ENCODE measurements at regions not wholly inside any gene's neighbourhood (a gene's known extent, or its start where the extent isn't known, plus 50 kb on each side); places are given as distances from the start of the nearest gene placed in this dataset.
"Not testable (repeated sequence)": the region's sequence is repeated elsewhere in the genome, so short reads cannot be mapped to it uniquely, and the experiment has no call there.

DNA sequence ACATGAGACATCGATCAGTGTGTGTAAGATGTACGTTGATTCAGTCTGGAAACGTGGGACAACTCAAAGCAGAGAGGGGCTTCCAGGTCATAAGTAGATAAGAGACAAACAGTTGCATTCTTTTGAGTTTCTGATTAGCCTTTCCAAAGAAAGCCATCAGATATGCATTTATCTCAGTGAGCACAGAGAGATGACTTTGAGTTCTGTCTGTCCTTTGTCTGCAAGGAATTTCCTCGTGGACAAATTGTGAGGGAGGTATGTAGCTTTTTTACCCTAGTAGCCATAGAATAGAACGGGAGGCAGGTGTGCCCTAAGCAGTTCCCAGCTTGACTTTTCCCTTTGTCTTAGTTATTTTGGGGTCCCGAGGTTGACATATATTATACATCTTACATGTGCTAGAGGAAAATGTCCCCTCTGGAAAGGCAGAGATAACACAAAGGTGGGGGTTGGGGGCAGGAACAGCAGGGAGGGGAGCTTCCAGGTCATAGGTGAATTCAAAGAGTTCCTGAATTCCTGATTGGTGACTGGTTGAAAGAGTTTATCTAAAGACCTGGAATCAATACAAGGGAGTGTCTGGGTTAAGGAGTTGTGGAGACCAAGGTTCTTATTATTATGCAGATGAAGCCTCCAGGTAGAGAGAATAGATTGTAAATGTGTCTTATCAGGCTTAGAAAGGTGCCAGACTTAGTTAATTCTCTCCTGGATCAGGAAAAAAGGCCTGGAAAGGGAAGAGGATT is 237.0 kb downstream of the NFATC2 start:
- no peak for DNase-seq (ENCODE audit: low read depth)

DNA sequence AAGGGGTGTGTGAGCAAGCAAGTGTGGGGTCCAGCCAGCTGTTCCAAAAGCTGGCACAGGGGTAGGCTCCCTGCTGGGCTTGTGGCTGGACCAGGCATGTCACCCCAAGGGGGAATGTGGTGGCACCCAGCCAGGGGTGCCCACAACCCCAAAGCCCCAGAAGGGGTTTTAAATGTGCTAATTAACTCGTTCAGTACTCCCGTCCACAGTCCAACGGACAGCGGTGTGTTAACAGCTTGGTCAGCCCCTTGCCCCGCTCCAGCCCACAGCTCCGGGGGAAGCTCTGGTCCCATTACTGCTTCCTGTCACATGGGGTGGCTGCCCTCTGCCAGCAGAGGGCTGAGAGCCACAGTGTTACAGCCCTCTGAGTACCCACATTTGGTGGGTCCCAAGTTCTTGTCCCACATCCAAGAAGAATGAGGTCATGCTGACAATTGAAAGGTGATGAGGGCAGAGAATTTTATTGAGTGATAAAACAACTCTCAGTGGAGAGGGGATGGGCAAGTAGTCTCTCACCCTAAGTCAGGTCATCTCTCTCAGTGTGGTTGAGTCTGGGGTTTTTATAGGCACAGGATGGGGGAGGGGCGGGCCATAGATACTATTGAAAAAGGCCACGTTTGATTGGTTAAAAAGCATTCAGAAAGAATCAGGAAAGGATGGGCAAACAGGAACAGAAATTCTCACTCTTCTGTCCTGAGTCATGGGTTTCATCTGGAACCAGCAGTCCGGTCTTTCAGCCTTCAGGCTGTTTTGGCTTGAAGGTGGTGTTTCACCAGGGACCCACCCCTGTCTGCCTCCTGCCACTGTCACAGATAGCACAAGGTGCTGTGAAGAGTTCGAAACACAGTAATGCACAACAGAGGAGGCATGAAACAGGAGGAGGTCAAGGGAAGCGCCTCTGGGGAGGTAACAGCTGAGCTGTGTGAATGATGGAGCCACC is 238.5 kb downstream of the NFATC2 start:
- no peak for DNase-seq (ENCODE audit: low read depth)

- DNase-seq (ENCODE audit: low read depth), result no peak
These were observed 241.5 kb downstream of the NFATC2 start for GRCh38 chr20:51301026-51301425.

DNA sequence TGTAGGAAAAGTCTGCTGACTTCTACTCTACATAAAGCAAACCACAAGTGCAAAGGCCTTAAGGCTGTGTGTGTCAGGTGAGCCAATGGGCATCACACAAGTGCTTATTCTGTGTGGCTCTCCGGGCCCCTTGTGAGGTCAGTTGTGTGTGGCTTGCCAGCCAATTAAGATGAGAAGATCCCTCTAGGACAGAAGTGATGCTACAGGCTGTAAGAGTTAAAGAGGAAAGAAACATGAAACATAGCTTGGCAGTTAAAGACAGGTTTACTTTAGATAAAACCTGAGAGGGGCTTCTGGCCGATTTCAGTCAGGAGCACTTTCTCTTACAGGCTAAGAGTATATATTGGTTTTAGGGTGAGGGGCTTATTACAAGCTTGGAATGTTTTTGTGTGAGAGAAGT is 242.4 kb downstream of the NFATC2 start:
- DNase-seq (ENCODE audit: low read depth), result no peak

DNA sequence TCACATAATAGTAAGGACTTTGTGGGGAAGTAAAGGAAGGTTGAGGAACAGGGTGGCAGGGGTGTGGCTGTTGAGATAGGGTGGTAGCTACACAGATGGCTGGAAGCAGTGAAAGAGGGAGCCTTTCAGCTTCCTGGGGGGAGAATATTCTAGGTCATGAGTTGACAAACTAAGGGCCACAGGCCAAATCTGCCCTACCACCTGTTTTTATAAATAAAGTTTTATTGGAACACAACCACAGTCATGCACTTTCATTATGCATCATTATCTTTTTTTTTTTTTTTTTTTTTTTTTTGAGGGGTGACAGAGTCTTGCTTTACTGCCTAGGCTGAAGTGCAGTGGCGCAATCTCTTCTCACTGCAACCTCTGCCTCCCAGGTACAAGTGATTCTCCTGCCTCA is 243.1 kb downstream of the NFATC2 start:
- no peak for DNase-seq (ENCODE audit: low read depth)

DNA sequence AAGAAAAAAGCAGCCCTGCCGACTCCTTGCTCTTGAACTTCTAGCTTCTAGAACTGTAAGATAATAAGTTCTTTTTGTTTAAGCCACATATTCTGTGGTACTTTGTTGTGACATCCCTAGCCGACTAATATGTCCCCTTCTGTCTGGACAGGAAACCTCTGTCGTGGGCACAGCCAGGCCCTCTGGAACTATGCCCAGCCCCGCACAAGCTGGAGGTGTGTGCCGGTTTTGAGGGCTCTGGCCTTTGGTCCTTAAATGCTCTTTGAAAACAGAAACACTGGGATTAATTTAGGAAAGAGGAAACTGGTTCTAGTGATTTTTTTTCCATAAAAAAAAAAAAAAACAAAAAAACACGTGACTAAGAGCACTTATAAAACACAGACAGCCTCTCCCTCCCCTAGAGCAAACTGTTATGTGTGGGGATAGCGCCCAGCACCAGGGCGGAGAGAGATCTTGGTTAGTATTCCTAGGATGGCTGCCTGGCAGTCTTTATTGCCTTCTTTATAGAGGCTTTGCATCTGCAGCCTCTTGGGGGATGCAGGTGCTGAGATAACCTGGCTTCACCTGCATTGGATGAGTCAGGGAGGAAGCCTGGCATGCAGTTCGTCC is 244.3 kb downstream of the NFATC2 start:
- DNase-seq (ENCODE audit: low read depth), result no peak

- DNase-seq (ENCODE audit: low read depth), result no peak
These were observed 254.7 kb downstream of the NFATC2 start for GRCh38 chr20:51287628-51288413.

DNA sequence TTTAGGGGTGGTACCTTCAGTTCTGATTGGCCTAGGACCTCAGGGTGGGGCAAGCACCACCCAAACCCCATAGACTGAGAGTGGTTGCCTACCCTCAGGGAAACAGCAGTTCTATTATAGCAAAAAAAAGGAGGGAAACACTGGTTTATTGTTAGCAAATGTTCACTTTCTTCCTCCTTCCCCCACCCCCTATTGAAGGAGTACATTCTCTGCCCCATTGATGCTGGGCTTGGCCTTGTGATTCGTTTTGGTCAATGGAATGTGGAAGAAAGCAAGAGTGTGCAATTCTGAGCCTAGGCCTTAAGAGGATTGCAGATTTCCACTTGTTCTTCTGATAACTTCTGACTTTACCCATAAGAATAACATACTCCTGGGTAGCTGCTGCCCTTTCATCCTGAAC is 255.8 kb downstream of the NFATC2 start:
- DNase-seq (ENCODE audit: low read depth), result no peak

GRCh38 chr20:51285684-51286083 is 256.8 kb downstream of the NFATC2 start:
- no peak for DNase-seq (ENCODE audit: low read depth)

DNA sequence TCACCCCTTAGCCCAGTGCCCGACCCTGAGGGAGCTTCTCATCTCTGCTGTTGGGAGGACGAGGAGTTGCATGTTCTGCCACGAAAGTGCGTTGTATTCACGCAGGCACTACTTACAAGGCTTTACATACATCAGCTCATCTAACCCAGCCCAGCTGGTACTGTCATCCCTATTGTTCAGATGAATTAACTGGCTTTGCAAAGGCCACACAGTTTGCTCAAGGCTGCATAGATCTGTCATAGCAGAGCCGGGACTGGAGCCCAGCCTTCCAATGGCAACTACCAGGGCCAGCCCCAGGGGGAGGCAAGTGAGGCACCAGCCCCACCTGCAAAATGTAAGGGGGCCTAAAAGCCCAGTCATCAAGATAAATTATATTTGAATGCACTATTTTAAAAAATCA is 257.6 kb downstream of the NFATC2 start:
- DNase-seq (ENCODE audit: low read depth), result no peak

DNA sequence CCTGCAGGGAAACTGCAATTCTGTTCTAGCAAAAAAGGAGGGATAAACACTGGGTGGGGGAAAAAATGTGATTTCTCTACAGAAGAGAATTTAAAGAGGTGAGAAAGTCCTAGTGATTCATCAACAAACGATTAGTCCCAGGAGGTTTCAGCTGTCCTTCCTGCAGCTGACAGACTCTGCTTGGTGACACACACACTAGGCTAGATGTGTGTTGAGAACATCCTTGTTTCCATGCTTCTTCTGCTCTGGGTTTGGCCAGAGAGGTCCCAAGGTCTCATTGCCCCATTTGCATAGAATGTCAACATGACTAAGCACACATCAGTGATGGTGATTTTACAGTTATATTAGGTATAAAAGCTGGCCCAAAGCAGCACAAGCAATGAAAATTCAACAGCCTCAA is 258.3 kb downstream of the NFATC2 start:
- peak; percentile 65 for DNase-seq (ENCODE audit: low read depth)

DNA sequence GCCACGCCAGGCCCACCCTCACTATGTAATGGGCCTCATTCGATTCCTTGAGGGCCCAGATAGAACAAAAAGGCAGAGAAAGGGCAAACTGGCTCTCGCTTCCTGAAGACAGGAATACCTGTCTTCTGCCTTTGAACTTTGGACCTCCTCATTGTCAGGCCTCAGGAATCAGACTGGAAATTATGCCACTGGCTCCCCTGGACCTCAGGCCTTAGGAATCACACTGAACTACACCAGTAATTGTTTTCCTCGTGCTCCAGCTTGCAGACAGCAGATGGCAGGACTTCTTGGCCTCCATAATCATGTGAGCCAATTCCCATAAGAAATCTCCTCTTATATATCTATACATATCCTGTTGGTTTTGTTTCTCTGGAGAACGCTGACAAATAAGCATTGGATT is 258.6 kb upstream of the KCNG1 start:
- no peak for DNase-seq (ENCODE audit: low read depth)

DNA sequence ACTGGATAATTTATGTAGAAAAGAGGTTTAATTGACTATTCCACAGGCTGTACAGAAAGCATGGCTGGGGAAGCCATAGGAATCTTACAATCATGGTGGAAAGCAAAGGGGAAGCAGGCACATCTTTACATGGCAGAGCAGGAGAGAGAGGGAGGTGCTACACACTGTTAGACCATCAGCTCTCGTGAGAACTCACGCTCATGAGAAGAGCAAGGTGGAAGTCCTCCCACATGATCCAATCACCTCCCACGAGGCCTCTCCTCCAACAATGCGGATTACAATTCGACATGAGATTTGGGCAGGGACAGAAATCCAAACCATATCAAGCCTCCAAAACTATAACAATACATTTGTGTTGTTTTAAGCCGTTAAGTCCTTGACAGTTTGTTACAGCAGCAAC is 257.1 kb upstream of the KCNG1 start:
- DNase-seq (ENCODE audit: low read depth), result no peak

- no peak for DNase-seq (ENCODE audit: low read depth)
These were observed 255.1 kb upstream of the KCNG1 start for GRCh38 chr20:51277961-51278360.

GRCh38 chr20:51276296-51276695 is 253.4 kb upstream of the KCNG1 start:
- no peak for DNase-seq (ENCODE audit: low read depth)

DNA sequence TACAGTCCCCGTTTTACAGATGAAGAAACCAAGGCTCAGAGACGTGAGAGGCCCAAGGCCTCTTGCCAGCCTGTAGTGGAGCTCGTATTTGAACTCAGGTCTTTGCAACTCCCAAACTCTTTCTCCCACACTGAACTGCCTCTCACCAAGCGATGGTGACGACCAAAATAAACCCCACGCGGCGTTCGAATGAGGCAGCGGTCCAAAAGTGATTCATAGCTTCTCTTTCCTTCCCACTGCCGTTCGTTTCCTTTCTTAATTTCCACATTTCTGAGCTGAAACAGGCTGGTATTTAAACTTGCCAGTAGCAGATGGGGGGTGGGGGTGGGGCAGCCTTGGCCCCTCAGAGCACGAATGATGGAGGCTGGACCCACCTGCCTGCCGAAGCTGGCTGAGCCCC is 252.9 kb upstream of the KCNG1 start:
- DNase-seq (ENCODE audit: low read depth), result no peak

DNA sequence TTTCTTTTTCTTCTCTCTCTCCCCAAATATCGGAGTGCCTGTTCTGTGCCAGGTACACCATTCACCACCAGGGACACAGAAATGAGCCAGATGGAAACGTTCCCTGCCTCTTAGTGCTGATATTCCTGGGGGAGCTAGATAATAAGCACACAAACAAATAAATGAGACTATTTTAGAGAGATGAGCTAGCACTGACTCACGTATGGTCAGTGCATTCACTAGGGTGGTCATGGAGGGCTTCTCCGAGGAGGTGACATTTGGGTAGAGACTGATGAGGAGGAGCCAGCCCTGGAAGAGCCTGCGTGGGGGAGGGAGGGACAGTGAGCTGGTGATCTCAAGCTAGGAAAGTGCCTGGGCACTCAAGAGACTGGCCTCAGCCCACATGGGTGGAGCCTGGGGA is 252.3 kb upstream of the KCNG1 start:
- no peak for DNase-seq (ENCODE audit: low read depth)

DNA sequence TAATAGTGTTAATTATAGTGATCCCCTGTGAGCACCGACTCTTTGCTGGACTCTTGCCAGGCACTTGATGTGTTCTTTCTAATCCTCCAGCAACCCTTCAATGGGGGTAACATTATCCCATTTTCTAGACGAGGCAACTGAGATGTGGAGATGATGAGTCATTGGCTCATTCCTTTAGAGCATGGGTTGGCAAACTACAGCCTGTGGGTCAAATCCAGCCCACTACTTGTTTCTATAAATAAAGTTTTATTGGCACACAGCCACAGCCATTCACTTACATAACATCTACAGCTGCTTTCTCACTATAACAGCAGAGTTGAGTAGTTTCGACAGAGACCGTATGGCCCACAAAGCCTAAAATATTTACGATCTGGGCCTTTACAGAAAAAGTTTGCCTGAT is 249.5 kb upstream of the KCNG1 start:
- no peak for DNase-seq (ENCODE audit: low read depth)

- DNase-seq (ENCODE audit: low read depth), result no peak
These were observed 249.0 kb upstream of the KCNG1 start for GRCh38 chr20:51271931-51272330.

GRCh38 chr20:51271289-51271688 is 248.4 kb upstream of the KCNG1 start:
- not testable (repeated sequence) for DNase-seq (ENCODE audit: low read depth)

GRCh38 chr20:51269671-51270070 is 246.8 kb upstream of the KCNG1 start:
- DNase-seq (ENCODE audit: low read depth), result no peak

GRCh38 chr20:51267679-51268078 is 244.8 kb upstream of the KCNG1 start:
- DNase-seq (ENCODE audit: low read depth), result no peak

Measured in HS-5 (cell line).